ENCODE measurements at regions not wholly inside any gene's neighbourhood (a gene's known extent, or its start where the extent isn't known, plus 50 kb on each side); places are given as distances from the start of the nearest gene placed in this dataset.
"Not testable (repeated sequence)": the region's sequence is repeated elsewhere in the genome, so short reads cannot be mapped to it uniquely, and the experiment has no call there.

DNA sequence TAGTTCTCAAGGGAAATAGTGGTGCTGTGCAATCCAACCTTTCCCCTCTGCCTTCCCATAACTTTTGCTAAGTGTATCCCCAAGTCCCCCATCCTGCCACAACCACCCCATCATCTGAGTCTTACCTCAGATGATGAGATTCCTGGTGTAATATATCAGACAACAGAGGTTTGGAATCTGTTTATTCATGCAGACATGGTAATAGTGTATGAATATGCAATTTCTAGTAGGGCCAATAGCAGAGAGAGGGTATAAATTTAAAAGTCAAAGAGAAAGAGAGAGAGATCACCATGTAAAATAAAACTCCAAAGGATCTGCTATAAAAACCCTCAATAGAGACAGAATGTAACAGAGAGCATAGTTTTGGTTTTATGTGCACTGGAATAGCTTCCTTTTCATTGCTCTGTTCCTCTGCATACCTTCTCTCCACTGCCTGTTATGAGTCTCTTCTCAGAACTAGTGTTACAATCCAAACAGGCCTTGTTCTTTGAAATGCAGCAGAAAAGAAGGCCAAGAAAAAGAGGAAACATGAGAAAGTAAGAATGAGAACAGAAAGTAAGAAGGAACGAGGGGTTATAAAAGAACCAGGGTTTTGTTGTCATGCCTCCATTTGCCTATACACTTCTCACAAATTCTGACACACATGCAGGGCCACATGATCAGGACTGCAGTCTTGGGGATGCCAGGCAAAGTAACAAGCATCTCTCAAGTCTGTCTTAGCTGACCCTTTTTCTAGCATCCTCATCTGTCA is 278.0 kb downstream of the CETN3 start:
- peak; percentile 19 for DNase-seq

DNA sequence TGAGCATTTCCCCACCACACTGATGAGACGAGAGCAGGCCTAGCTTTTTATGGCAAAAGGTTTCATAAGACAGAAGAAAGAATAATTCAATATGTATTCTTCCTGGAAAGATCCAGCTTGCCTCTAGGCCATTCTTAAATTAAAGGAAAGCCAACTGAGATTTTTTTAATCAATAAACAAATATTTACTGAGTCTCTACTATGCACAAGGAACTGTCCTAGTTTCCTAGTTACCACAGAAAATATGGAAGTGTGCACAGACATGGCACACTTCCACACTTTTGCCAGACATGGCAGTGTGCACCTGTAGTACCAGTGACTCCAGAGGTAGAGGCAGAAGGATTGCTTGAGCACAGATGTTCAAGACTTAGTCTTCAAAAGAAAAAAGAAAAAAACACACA is 281.0 kb downstream of the CETN3 start:
- no peak for DNase-seq

GRCh38 chr5:90119531-90119971 is 290.0 kb downstream of the CETN3 start:
- DNase-seq, result peak; percentile 81

DNA sequence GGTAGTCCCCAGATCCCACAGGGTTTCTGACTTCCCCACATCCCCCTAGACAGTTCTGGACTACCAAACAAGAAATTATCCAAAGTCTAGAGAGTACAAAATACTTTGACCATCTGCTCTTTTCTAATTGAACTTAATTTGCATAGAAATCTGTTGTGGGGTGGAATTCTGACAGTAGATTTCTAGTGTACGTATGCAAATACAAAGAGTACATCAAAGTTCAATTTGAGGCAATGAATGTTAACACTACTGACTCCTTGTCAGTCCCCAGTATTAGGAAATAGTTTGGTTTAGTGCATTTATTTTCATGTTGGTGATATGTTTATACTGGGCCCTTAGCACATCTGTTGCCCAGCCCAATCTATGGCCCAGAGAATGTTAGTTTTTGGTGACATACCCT is 292.6 kb downstream of the CETN3 start:
- DNase-seq, result no peak

GRCh38 chr5:90113108-90113507 is 296.4 kb downstream of the CETN3 start:
- no peak for DNase-seq

DNA sequence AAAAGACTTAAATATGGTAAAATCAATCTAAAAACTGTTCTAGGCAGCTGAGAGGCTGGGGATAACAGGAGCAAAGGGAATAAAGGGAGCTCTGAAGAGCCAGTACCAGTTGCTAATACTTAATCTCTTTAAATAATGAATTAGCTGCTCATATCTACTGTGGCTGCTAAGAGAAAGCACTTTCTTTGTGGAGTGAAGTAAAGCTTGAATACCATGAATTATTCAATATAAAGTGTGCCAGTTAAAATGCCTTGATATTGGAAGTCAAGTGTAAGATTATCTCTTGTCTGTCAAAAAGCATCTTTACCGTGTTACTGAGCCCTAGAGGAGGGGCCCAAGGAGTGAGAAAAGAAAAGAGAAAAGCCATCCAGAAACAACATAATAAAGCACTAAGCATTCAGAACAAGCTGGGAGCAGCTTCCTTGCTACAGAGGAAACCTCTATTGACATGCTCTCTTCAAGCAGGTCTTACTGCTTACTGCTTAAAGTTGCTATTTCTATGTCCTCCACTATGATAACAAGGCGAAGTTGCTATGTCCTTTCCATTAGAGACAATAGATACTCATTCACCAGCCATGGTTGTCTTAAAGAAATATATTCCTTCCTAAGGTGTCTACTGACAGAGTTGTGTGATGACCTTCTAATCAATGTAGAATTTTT is 297.4 kb downstream of the CETN3 start:
- no peak for DNase-seq

- DNase-seq, result peak; percentile 37
These were observed 298.1 kb downstream of the CETN3 start for GRCh38 chr5:90111364-90112032.

GRCh38 chr5:90109285-90109684 is 300.3 kb downstream of the CETN3 start:
- DNase-seq, result no peak

GRCh38 chr5:90099099-90099498 is 310.5 kb downstream of the CETN3 start:
- no peak for DNase-seq

DNA sequence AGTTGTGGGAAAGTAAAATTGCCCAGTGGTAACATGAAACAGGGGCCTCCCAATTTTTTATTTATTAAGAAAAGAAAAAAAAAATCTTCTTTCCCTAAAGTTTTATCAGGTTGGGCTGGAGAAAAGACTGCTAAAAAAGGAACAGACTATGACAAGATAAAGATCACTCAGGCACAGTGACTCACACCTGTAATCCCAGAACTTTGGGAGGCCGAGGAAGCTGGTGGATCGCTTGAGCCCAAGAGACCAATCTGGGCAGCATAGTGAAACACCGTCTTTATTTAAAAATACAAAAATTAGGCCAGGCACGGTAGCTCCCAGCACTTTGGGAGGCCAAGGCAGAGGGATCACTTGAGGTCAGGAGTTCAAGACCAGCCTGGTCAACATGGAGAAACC is 312.5 kb downstream of the CETN3 start:
- DNase-seq, result no peak

DNA sequence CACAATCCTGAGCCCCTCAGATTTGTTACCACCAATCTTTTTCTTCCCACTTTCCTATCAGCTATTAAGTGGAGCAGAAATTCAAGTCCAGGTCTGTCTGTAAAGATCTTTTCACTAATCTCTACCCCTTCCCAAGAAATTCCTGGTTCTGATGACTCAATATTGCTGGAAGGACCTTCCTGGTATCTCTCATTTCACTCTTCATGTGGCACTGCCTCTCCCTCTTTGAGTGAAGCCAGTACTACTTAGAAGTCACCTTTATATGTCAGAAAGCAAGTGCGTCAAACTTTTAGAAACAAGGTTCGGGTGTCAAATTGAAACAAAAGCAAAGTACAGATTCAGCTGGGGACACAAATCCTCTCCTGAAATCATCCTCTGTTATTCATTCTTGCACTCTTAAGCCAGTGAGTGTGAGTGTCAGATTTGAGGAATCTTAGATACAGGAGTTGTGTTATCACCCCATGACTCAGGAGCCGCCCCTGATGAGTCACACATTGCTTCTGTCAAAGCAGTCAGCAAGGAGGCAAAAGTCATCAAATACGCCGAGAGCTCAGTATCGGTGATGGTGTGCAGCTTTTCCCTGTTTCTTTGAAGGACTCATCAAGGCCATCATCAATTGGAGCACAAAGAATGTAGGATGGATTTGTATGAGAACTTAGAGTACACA is 313.0 kb downstream of the CETN3 start:
- DNase-seq, result peak; percentile 92

- no peak for DNase-seq
These were observed 314.1 kb downstream of the CETN3 start for GRCh38 chr5:90095292-90096060.

DNA sequence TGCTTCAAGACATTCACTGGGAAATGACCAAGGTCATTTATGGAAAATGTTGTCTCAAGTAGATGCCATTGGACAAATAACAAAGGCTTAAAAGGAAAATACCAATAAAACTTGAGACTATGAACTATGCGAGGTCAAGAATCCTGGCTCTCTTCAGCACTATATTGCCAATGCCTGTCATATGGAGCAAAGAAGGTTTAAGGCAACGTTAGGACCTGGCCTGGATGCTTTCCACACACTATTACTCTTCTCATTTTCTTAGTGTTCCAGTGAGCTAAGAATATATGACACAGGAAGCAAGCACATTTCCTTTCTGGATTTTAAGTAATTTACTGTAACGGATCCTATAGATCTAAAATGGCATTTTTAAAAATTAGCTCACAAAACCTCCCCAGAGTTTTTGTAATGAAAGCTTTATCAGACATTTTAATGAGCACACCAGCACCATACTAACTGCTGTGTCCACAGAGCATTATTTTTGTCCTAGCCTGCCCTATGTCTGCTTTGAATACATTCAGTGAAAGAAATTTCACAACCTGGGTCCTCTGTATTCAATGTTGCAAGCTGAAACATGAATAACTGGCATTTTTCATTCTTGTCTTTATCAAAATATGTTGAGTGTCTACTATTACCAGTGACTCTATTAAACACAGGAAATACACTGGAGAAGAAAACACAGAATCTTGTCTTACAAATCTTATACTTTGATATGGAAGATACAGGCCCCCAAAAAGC is 315.6 kb downstream of the CETN3 start:
- no peak for DNase-seq

- DNase-seq, result no peak
These were observed 316.8 kb downstream of the CETN3 start for GRCh38 chr5:90092734-90093133.

GRCh38 chr5:90084342-90084741 is 325.2 kb downstream of the CETN3 start:
- no peak for DNase-seq

GRCh38 chr5:90073026-90073570 is 336.5 kb downstream of the CETN3 start:
- not testable (repeated sequence) for DNase-seq

- DNase-seq, result no peak
These were observed 337.9 kb downstream of the CETN3 start for GRCh38 chr5:90071656-90072055.

- no peak for DNase-seq
These were observed 338.5 kb downstream of the CETN3 start for GRCh38 chr5:90071066-90071465.

GRCh38 chr5:90066920-90067319 is 342.6 kb downstream of the CETN3 start:
- DNase-seq, result no peak

DNA sequence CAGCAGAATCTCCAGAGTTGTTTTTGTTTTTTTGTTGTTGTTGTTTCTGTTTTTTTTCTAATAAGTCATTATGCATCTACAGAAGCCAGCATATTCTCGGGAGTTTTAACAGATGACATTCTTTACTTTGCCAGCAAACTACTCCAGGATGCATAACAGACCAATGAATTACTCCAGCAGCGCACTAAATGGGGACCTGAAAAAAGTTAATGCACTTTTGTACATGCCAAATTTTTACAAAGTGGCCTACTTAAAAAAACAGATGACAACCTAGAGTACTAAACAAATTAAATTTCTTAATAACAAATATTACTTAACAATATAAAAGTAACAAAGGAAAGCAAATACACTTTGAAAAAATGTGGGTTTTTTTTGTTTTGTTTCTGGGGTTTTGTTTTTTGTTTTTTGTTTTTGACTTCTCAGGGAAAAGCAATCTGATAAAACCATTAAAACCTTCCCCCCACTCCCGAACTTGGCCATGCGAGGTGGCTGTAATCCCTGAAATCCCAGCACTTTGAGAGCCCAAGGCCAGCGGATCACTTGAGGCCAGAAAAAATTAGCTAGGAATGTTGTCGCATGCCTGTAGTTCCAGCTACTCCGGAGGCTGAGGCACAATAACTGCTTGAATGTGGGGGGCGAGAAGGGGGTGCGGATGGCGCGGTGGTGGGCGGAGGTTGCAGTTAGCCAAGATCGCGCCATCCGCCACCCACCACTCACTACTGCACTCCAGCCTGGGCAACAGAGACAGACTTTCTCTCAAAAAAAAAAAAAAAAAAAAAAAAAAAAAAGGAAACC is 352.4 kb downstream of the CETN3 start:
- DNase-seq, result peak; percentile 77
